GM23338 (cell line): ENCODE measurements at regions not wholly inside any gene's neighbourhood (a gene's known extent, or its start where the extent isn't known, plus 50 kb on each side); places are given as distances from the start of the nearest gene placed in this dataset.

Experiments used
- ATAC-seq: fragments of 200-7000 bp; cut with Tn5 transposase; 3 replicates; pipeline ENCODE4 v1.9.1; 2020
- DNase-seq: peaks from one replicate; pipeline ENCODE4 v3.0.0-alpha.2; 2015; ENCODE audit warnings: low spot score
- H2AFZ ChIP-seq: fragments of 200-600 bp; sonication (generic); 2 replicates; pipeline ENCODE4 v1.8.0; 2016; ENCODE audit warnings: antibody characterized with exemption, mild to moderate bottlenecking, moderate library complexity
- H3F3A ChIP-seq: fragments of 200-600 bp; sonication (generic); replicated peaks from 2 replicates; pipeline ENCODE4 v1.8.0; 2017; ENCODE audit warnings: antibody characterized with exemption, mixed run types, low read depth
- H3K27ac ChIP-seq: fragments of 200-600 bp; sonication (generic); 2 replicates; pipeline ENCODE4 v1.6.1; 2016; ENCODE audit warnings: low read depth
- H3K27me3 ChIP-seq: fragments of 200-600 bp; sonication (generic); 2 replicates; pipeline ENCODE4 v1.8.0; 2016; ENCODE audit warnings: mild to moderate bottlenecking, mixed run types, moderate library complexity; ENCODE audit not compliant: insufficient read depth
- H3K36me3 ChIP-seq: fragments of 200-600 bp; sonication (generic); 2 replicates; pipeline ENCODE4 v1.8.0; 2016; ENCODE audit warnings: mild to moderate bottlenecking; ENCODE audit not compliant: insufficient read depth
- H3K4me1 ChIP-seq: fragments of 200-600 bp; sonication (generic); 2 replicates; pipeline ENCODE4 v1.8.0; 2016; ENCODE audit warnings: mild to moderate bottlenecking, moderate library complexity; ENCODE audit not compliant: insufficient read depth
- H3K4me2 ChIP-seq: fragments of 200-600 bp; sonication (generic); 2 replicates; pipeline ENCODE4 v1.7.1; 2017; ENCODE audit warnings: mixed run types
- H3K4me3 ChIP-seq: fragments of 200-600 bp; sonication (generic); 2 replicates; pipeline ENCODE4 v1.6.1; 2016; ENCODE audit warnings: mixed run types
- H3K79me2 ChIP-seq: fragments of 200-600 bp; sonication (generic); replicated peaks from 2 replicates; pipeline ENCODE4 v1.8.0; 2017; ENCODE audit warnings: mild to moderate bottlenecking; ENCODE audit not compliant: insufficient read depth
- H3K9me2 ChIP-seq: fragments of 200-600 bp; sonication (generic); 2 replicates; pipeline ENCODE4 v1.8.0; 2017; ENCODE audit not compliant: insufficient read depth
- H4K20me1 ChIP-seq: fragments of 200-600 bp; sonication (generic); replicated peaks from 2 replicates; pipeline ENCODE4 v1.8.0; 2017; ENCODE audit warnings: mild to moderate bottlenecking; ENCODE audit not compliant: insufficient read depth
- H3K27ac Mint-ChIP-seq: 2 replicates; pipeline ENCODE4 v1.8.0; 2020; ENCODE audit warnings: inconsistent platforms, mild to moderate bottlenecking, moderate library complexity, mixed read lengths
- H3K27me3 Mint-ChIP-seq: 3 replicates; pipeline ENCODE4 v1.8.0; 2022; ENCODE audit warnings: low read depth, mild to moderate bottlenecking, moderate library complexity, mixed read lengths, inconsistent platforms; ENCODE audit not compliant: insufficient read depth, poor library complexity
- H3K36me3 Mint-ChIP-seq: 3 replicates; pipeline ENCODE4 v1.8.0; 2021; ENCODE audit warnings: low read depth, mild to moderate bottlenecking, inconsistent platforms, moderate library complexity, mixed read lengths
- H3K4me1 Mint-ChIP-seq: 3 replicates; pipeline ENCODE4 v1.8.0; 2020; ENCODE audit warnings: mild to moderate bottlenecking, inconsistent platforms, mixed read lengths
- H3K4me3 Mint-ChIP-seq: 3 replicates; pipeline ENCODE4 v1.8.0; 2021; ENCODE audit warnings: moderate library complexity, mild to moderate bottlenecking, inconsistent platforms, mixed read lengths
- H3K9me3 Mint-ChIP-seq: 3 replicates; pipeline ENCODE4 v1.8.0; 2020; ENCODE audit warnings: moderate library complexity, mild to moderate bottlenecking, inconsistent platforms, mixed read lengths
- CREB1 ChIP-seq: fragments of 250-450 bp; sonication (Bioruptor Pico); IDR thresholded peaks from 2 replicates; pipeline ENCODE4 v1.5.0; 2020; ENCODE audit warnings: low read depth, mild to moderate bottlenecking, moderate library complexity
- EZH2 ChIP-seq: fragments of 200-600 bp; sonication (generic); IDR thresholded peaks from one replicate; pipeline ENCODE4 v1.8.0; 2017; ENCODE audit warnings: antibody characterized with exemption, mild to moderate bottlenecking, low read depth; ENCODE audit not compliant: unreplicated experiment
- JUNB ChIP-seq: IDR thresholded peaks from one replicate; pipeline ENCODE4 v1.6.1; 2016; ENCODE audit warnings: antibody characterized with exemption; ENCODE audit not compliant: unreplicated experiment
- NANOG ChIP-seq: IDR thresholded peaks from 2 replicates; pipeline ENCODE4 v1.6.1; 2016; ENCODE audit warnings: antibody characterized with exemption, borderline replicate concordance
- POLR2AphosphoS5 ChIP-seq: IDR thresholded peaks from 2 replicates; pipeline ENCODE4 v1.6.1; 2016; ENCODE audit warnings: antibody characterized with exemption, low read depth
- STAT1 ChIP-seq: IDR thresholded peaks from one replicate; pipeline ENCODE4 v1.6.1; 2016; ENCODE audit warnings: antibody characterized with exemption; ENCODE audit not compliant: unreplicated experiment
- ZNF114 ChIP-seq: fragments of 250-450 bp; sonication (Bioruptor Pico); IDR thresholded peaks from 2 replicates; pipeline ENCODE4 v1.5.0; 2020; ENCODE audit warnings: mild to moderate bottlenecking, moderate library complexity
- ZNF331 ChIP-seq: fragments of 250-450 bp; sonication (Bioruptor Pico); IDR thresholded peaks from 2 replicates; pipeline ENCODE4 v1.5.0; 2020; ENCODE audit warnings: low read depth, mild to moderate bottlenecking, moderate library complexity
- TF ChIP-seq, protein P1 (sequence below): fragments of 250-450 bp; sonication (Bioruptor Pico); IDR thresholded peaks from 2 replicates; pipeline ENCODE4 v1.5.0; 2020; ENCODE audit warnings: mild to moderate bottlenecking, moderate library complexity
- TF ChIP-seq, protein P2 (sequence below): IDR thresholded peaks from 2 replicates; pipeline ENCODE4 v1.6.1; 2016; ENCODE audit warnings: antibody characterized with exemption

DNA sequence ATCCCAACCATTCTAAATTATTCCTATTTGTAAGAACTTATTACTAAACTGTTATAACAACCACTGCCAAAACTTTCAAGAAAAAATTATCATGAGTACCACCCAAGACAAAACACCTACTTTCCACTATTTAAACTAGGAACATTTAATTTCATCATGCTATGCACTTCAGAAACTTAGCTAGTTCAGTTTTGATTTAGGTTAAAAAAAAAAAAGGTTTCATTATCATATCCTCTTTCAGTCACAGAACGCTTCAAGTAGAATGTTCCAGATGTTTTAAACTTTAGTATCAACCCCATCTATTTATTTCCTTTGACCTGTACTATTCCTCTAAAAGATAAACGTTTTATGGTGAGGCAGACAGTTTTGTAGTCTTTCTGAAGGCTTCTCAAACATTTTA, 117.0 kb upstream of the RBMY1B start:
- TF ChIP-seq STAT1: no peak
- TF ChIP-seq JUNB: no peak
- no peak for TF ChIP-seq ZNF331 (CRISPR knock-in tag)
- TF ChIP-seq ZNF114 (CRISPR knock-in tag): no peak
- no peak for TF ChIP-seq NANOG
- no peak for TF ChIP-seq POLR2AphosphoS5
- TF ChIP-seq, protein P1, sequence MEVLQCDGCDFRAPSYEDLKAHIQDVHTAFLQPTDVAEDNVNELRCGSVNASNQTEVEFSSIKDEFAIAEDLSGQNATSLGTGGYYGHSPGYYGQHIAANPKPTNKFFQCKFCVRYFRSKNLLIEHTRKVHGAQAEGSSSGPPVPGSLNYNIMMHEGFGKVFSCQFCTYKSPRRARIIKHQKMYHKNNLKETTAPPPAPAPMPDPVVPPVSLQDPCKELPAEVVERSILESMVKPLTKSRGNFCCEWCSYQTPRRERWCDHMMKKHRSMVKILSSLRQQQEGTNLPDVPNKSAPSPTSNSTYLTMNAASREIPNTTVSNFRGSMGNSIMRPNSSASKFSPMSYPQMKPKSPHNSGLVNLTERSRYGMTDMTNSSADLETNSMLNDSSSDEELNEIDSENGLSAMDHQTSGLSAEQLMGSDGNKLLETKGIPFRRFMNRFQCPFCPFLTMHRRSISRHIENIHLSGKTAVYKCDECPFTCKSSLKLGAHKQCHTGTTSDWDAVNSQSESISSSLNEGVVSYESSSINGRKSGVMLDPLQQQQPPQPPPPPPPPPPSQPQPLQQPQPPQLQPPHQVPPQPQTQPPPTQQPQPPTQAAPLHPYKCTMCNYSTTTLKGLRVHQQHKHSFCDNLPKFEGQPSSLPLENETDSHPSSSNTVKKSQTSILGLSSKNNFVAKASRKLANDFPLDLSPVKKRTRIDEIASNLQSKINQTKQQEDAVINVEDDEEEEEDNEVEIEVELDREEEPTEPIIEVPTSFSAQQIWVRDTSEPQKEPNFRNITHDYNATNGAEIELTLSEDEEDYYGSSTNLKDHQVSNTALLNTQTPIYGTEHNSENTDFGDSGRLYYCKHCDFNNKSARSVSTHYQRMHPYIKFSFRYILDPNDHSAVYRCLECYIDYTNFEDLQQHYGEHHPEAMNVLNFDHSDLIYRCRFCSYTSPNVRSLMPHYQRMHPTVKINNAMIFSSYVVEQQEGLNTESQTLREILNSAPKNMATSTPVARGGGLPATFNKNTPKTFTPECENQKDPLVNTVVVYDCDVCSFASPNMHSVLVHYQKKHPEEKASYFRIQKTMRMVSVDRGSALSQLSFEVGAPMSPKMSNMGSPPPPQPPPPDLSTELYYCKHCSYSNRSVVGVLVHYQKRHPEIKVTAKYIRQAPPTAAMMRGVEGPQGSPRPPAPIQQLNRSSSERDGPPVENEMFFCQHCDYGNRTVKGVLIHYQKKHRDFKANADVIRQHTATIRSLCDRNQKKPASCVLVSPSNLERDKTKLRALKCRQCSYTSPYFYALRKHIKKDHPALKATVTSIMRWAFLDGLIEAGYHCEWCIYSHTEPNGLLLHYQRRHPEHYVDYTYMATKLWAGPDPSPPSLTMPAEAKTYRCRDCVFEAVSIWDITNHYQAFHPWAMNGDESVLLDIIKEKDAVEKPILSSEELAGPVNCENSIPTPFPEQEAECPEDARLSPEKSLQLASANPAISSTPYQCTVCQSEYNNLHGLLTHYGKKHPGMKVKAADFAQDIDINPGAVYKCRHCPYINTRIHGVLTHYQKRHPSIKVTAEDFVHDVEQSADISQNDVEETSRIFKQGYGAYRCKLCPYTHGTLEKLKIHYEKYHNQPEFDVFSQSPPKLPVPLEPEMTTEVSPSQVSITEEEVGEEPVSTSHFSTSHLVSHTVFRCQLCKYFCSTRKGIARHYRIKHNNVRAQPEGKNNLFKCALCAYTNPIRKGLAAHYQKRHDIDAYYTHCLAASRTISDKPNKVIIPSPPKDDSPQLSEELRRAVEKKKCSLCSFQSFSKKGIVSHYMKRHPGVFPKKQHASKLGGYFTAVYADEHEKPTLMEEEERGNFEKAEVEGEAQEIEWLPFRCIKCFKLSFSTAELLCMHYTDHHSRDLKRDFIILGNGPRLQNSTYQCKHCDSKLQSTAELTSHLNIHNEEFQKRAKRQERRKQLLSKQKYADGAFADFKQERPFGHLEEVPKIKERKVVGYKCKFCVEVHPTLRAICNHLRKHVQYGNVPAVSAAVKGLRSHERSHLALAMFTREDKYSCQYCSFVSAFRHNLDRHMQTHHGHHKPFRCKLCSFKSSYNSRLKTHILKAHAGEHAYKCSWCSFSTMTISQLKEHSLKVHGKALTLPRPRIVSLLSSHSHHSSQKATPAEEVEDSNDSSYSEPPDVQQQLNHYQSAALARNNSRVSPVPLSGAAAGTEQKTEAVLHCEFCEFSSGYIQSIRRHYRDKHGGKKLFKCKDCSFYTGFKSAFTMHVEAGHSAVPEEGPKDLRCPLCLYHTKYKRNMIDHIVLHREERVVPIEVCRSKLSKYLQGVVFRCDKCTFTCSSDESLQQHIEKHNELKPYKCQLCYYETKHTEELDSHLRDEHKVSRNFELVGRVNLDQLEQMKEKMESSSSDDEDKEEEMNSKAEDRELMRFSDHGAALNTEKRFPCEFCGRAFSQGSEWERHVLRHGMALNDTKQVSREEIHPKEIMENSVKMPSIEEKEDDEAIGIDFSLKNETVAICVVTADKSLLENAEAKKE (CRISPR knock-in tag): no peak
- TF ChIP-seq CREB1: no peak
- no peak for TF ChIP-seq EZH2
- TF ChIP-seq, protein P2, sequence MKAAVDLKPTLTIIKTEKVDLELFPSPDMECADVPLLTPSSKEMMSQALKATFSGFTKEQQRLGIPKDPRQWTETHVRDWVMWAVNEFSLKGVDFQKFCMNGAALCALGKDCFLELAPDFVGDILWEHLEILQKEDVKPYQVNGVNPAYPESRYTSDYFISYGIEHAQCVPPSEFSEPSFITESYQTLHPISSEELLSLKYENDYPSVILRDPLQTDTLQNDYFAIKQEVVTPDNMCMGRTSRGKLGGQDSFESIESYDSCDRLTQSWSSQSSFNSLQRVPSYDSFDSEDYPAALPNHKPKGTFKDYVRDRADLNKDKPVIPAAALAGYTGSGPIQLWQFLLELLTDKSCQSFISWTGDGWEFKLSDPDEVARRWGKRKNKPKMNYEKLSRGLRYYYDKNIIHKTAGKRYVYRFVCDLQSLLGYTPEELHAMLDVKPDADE: no peak

More for the DNA sequence above, 117.0 kb upstream of the RBMY1B start:
- H3K9me3 Mint-ChIP-seq: peaks cover 74% of the 10 kb centered on the region
- H3K27me3 Mint-ChIP-seq: no peaks in the 10 kb centered on the region
- Histone ChIP-seq H3K36me3 (no peaks in the 10 kb centered on the region), H3K27me3 (no peaks in the 10 kb centered on the region), H2AFZ (no peak overlapping the region), H3K79me2 (no peaks in the 10 kb centered on the region), H3K4me1 (no peaks in the 10 kb centered on the region), H3K4me3 (no peak overlapping the region), H3F3A (no peaks in the 10 kb centered on the region), H3K9me2 (no peaks in the 10 kb centered on the region), H3K4me2 (no peak overlapping the region), H4K20me1 (no peaks in the 10 kb centered on the region), H3K27ac (no peak overlapping the region)
- peaks cover 12% of the 10 kb centered on the region for H3K36me3 Mint-ChIP-seq
- H3K4me3 Mint-ChIP-seq: no peak overlapping the region
- H3K4me1 Mint-ChIP-seq: no peaks in the 10 kb centered on the region
- no peak overlapping the region for H3K27ac Mint-ChIP-seq
- no peak for DNase-seq
- no peak for ATAC-seq
